PC-9 (cell line): ENCODE measurements at regions not wholly inside any gene's neighbourhood (a gene's known extent, or its start where the extent isn't known, plus 50 kb on each side); places are given as distances from the start of the nearest gene placed in this dataset.

Experiments used
- EZH2 ChIP-seq: fragments of 200-600 bp; sonication (generic); IDR thresholded peaks from 2 replicates; pipeline ENCODE4 v1.8.0; 2017; ENCODE audit warnings: antibody characterized with exemption, low read depth
- TF ChIP-seq, protein P1 (sequence below): fragments of 200-600 bp; sonication (generic); conservative IDR thresholded peaks from 2 replicates; pipeline ENCODE4 v1.6.1; 2017; ENCODE audit warnings: mixed run types, antibody characterized with exemption, mild to moderate bottlenecking, moderate library complexity

DNA sequence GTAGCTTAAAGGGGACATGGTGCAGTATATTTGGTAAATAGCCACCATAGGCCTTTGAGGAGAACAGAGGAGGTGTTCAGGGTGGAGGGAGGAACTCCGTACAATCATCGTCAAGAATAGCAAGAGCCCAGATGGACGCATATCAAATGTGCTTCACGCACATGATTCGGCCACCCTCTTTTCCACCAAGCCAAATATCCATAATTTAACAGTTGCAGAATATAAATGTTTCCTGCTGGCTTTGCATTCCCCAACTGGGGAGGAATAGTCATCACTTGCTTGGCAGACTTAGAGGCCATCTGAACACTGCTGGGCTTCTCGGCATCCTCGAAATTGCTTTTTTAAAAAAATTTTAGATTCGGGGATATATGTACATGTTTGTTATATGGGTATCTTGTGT, 111.9 kb upstream of the ERCC4 start:
- TF ChIP-seq EZH2 = no peak
- TF ChIP-seq, protein P1, sequence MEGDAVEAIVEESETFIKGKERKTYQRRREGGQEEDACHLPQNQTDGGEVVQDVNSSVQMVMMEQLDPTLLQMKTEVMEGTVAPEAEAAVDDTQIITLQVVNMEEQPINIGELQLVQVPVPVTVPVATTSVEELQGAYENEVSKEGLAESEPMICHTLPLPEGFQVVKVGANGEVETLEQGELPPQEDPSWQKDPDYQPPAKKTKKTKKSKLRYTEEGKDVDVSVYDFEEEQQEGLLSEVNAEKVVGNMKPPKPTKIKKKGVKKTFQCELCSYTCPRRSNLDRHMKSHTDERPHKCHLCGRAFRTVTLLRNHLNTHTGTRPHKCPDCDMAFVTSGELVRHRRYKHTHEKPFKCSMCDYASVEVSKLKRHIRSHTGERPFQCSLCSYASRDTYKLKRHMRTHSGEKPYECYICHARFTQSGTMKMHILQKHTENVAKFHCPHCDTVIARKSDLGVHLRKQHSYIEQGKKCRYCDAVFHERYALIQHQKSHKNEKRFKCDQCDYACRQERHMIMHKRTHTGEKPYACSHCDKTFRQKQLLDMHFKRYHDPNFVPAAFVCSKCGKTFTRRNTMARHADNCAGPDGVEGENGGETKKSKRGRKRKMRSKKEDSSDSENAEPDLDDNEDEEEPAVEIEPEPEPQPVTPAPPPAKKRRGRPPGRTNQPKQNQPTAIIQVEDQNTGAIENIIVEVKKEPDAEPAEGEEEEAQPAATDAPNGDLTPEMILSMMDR = no peak
